Endothelial cell of umbilical vein (primary cell): ENCODE measurements at regions not wholly inside any gene's neighbourhood (a gene's known extent, or its start where the extent isn't known, plus 50 kb on each side); places are given as distances from the start of the nearest gene placed in this dataset.

Source experiments
- BruUV-seq: library from RNA; stranded (reverse); fragments of 400-500 nt; replicated peaks from 2 replicates; lab custom pipeline; 2021; lab: Mats Ljungman, UMichigan
- CTCF ChIA-PET: fragments of 300-600, 350-600 bp; sonication (Branson Sonifier 250); formaldehyde crosslinking; loops from one replicate; lab custom pipeline; 2021; ENCODE audit warnings: antibody characterized with exemption, inconsistent platforms; lab: Charles Lee
- POLR2A ChIA-PET: fragments of 300-600, 350-600 bp; sonication (Branson Sonifier 250); formaldehyde crosslinking; loops from one replicate; lab custom pipeline; 2021; ENCODE audit warnings: antibody characterized with exemption, inconsistent platforms; lab: Charles Lee
- DNase-seq: peaks from one replicate; pipeline ENCODE4 v3.0.0-alpha.2; 2011; ENCODE audit warnings: low read depth, low spot score
- FAIRE-seq: peaks from 2 replicates; lab custom pipeline; 2011; peaks lifted over from hg19 to GRCh38; lab: Jason Lieb, UNC
- H2AFZ ChIP-seq: 2 replicates; pipeline ENCODE4 v1.6.0; 2012; ENCODE audit warnings: low read depth, low read length, control low read depth, inconsistent platforms
- H3K27ac ChIP-seq: 2 replicates; pipeline ENCODE4 v1.5.1; 2011; ENCODE audit warnings: low read depth, mild to moderate bottlenecking, control low read depth, low read length, moderate library complexity; ENCODE audit not compliant: insufficient read depth
- H3K27me3 ChIP-seq, 2 experiments: 2 replicates each; pipeline versions ENCODE4 v1.6.0 to v1.6.1; 2011; ENCODE audit warnings: low read length in 2 of 2, mixed read lengths in 1 of 2; ENCODE audit not compliant: control insufficient read depth in 2 of 2, insufficient read depth in 2 of 2
- H3K36me3 ChIP-seq, 2 experiments: 2 replicates in 1 of 2; 3 replicates in 1 of 2; pipeline ENCODE4 v1.5.1; 2011; ENCODE audit warnings: low read length in 2 of 2, mild to moderate bottlenecking in 1 of 2, moderate library complexity in 1 of 2; ENCODE audit not compliant: control insufficient read depth in 2 of 2, insufficient read depth in 2 of 2; ENCODE audit errors: extremely low read depth in 1 of 2
- H3K4me1 ChIP-seq: 3 replicates; pipeline ENCODE4 v1.5.1; 2011; ENCODE audit warnings: mild to moderate bottlenecking, low read length; ENCODE audit not compliant: control insufficient read depth, insufficient read depth; ENCODE audit errors: extremely low read depth
- H3K4me2 ChIP-seq: 2 replicates; pipeline ENCODE4 v1.6.1; 2011; ENCODE audit warnings: low read length, control low read depth, mixed read lengths; ENCODE audit not compliant: insufficient read depth
- H3K4me3 ChIP-seq, 3 experiments: fragments of 200-600 bp in 1 of 3; sonication (generic), shearing (Covaris generic) in 1 of 3; replicated peaks in 1 of 3; 2 replicates each; pipeline ENCODE4 v1.5.1; 2011 to 2016; ENCODE audit warnings: control low read depth in 3 of 3, low read length in 3 of 3, mild to moderate bottlenecking in 2 of 3, inconsistent platforms in 1 of 3, low read depth in 1 of 3, moderate library complexity in 1 of 3; ENCODE audit not compliant: insufficient read depth in 1 of 3
- H3K79me2 ChIP-seq: 2 replicates; pipeline ENCODE4 v1.6.0; 2012; ENCODE audit warnings: low read length, inconsistent platforms; ENCODE audit not compliant: control insufficient read depth, insufficient read depth
- H3K9ac ChIP-seq: replicated peaks from 2 replicates; pipeline ENCODE3; 2011; ENCODE audit warnings: low read length, control low read depth; ENCODE audit not compliant: insufficient read depth; ENCODE audit errors: extremely low read depth
- H3K9me1 ChIP-seq: replicated peaks from 3 replicates; pipeline ENCODE4 v1.6.0; 2011; ENCODE audit warnings: mild to moderate bottlenecking, low read length; ENCODE audit not compliant: control insufficient read depth, insufficient read depth; ENCODE audit errors: extremely low read depth
- H3K9me3 ChIP-seq: replicated peaks from 2 replicates; pipeline ENCODE4 v1.5.1; 2012; ENCODE audit warnings: low read length, inconsistent platforms; ENCODE audit not compliant: control insufficient read depth, insufficient read depth
- H4K20me1 ChIP-seq: replicated peaks from 2 replicates; pipeline ENCODE3; 2011; ENCODE audit warnings: mild to moderate bottlenecking, low read length; ENCODE audit not compliant: control insufficient read depth, insufficient read depth; ENCODE audit errors: extremely low read depth
- CTCF ChIP-seq, 2 donors: IDR thresholded peaks; 1 replicate in 1 of 2; 2 replicates in 1 of 2; pipeline ENCODE4 v1.5.1; 2011; ENCODE audit warnings: low read length in 2 of 2, mild to moderate bottlenecking in 2 of 2, moderate library complexity in 2 of 2, control low read depth in 1 of 2, inconsistent platforms in 1 of 2, low read depth in 1 of 2; ENCODE audit not compliant: insufficient read depth in 1 of 2; ENCODE audit errors: extremely low read depth in 1 of 2
- EZH2 ChIP-seq: IDR thresholded peaks from 2 replicates; pipeline ENCODE4 v1.6.1; 2012; ENCODE audit warnings: borderline replicate concordance, low read depth, mild to moderate bottlenecking, moderate library complexity, low read length, inconsistent platforms; ENCODE audit not compliant: severe bottlenecking
- FOS ChIP-seq: IDR thresholded peaks from 2 replicates; pipeline ENCODE4 v1.6.1; 2011; ENCODE audit warnings: mild to moderate bottlenecking, low read length, moderate library complexity, borderline replicate concordance; ENCODE audit not compliant: insufficient read depth
- GATA2 ChIP-seq: IDR thresholded peaks from 2 replicates; pipeline ENCODE4 v1.7.0; 2011; ENCODE audit warnings: low read depth, mild to moderate bottlenecking, moderate library complexity, mixed read lengths, low read length; ENCODE audit not compliant: insufficient read length, insufficient read depth
- JUN ChIP-seq: IDR thresholded peaks from 2 replicates; pipeline ENCODE4 v1.6.1; 2011; ENCODE audit warnings: borderline replicate concordance, low read depth; ENCODE audit not compliant: insufficient read length, insufficient read depth
- MAX ChIP-seq: IDR thresholded peaks from 2 replicates; pipeline ENCODE4 v1.6.1; 2011; ENCODE audit not compliant: insufficient read depth, insufficient read length
- MYC ChIP-seq: IDR thresholded peaks from one replicate; pipeline ENCODE4 v1.6.1; 2011; ENCODE audit warnings: mild to moderate bottlenecking, low read depth, low read length
- POLR2A ChIP-seq: IDR thresholded peaks from 2 replicates; pipeline ENCODE4 v1.6.1; 2012; ENCODE audit warnings: low read depth, mild to moderate bottlenecking, control low read depth, low read length
- POLR2AphosphoS5 ChIP-seq: IDR thresholded peaks from 2 replicates; pipeline ENCODE4 v1.6.1; 2012; ENCODE audit warnings: low read depth, mild to moderate bottlenecking, control low read depth, low read length, moderate library complexity; ENCODE audit not compliant: insufficient read depth
- dilution Hi-C: fragments of 300-500 bp; cut with MboI; formaldehyde crosslinking; loops from one replicate; pipeline ENCODE4 v1.15.0; 2019; ENCODE audit warnings: low sequenced_read_pairs; ENCODE audit not compliant: extremely low pct_ligation_motif_present
- intact Hi-C: fragments of 100-400 bp; cut with micrococcal nuclease; formaldehyde crosslinking; loops from one replicate; pipeline ENCODE4 v1.10.0; 2022

GRCh38 chrY:13168257-13168656 lies 263.6 kb downstream of the DDX3Y start:
- H3K79me2 ChIP-seq = no peaks in the 10 kb centered on the region
- FAIRE-seq (no peak), DNase-seq (no peak)
- CTCF ChIA-PET = no interaction called here
- POLR2A ChIA-PET = no interaction called here
- intact Hi-C loops (loop anchor here (10.0 kb wide), 1 partner anchor 57 kb away; no protein-coding TSS in a partner anchor), dilution Hi-C loops (no loop called here)
- no peak overlapping the region for H3K4me3 ChIP-seq
- H3K9ac ChIP-seq = no peak overlapping the region
- no peaks in the 10 kb centered on the region for H3K27me3 ChIP-seq
- H3K36me3 ChIP-seq = no peaks in the 10 kb centered on the region
- no peak overlapping the region for H3K4me2 ChIP-seq
- H4K20me1 ChIP-seq = no peaks in the 10 kb centered on the region
- TF ChIP-seq MAX (no peak), POLR2AphosphoS5 (no peak), CTCF (IDR thresholded peaks at IDR 0.05; ENCODE audit: extremely low read depth in 1 of 2, insufficient read depth in 1 of 2, low read depth in 1 of 2, low read length in 2 of 2) (no peak), MYC (no peak), JUN (no peak), FOS (no peak), GATA2 (no peak), POLR2A (no peak), EZH2 (no peak)
- no peaks in the 10 kb centered on the region for H3K9me3 ChIP-seq
- no TSS peak for BruUV-seq
- no peak overlapping the region for H2AFZ ChIP-seq
- no peaks in the 10 kb centered on the region for H3K4me1 ChIP-seq
- no peaks in the 10 kb centered on the region for H3K9me1 ChIP-seq
- no peak overlapping the region for H3K27ac ChIP-seq
